ENCODE measurements at regions not wholly inside any gene's neighbourhood (a gene's known extent, or its start where the extent isn't known, plus 50 kb on each side); places are given as distances from the start of the nearest gene placed in this dataset.
"Not testable (repeated sequence)": the region's sequence is repeated elsewhere in the genome, so short reads cannot be mapped to it uniquely, and the experiment has no call there.

DNA sequence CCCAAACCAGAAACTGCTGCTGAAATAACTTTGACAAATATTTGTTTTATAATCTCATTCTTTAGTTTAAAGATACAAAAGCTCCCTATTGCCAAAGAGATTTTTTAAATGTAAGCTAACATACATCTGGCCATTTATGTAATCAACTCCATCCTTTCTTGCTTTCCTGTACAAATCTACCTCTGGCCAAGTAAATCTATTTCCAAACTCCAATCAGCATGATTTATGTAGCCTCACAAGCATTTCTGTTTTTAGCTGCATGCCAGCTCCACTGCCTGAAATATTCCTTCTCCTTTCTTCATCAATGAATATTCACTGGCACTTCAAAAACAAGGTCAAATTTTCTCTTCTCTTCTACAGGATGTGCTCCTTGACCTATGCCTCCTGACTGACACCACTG is 80.0 kb downstream of the SHOX2 start:
- no peak overlapping the region for H3K4me3 ChIP-seq (ENCODE audit: low read depth, low read length)
- TF ChIP-seq, protein P1, sequence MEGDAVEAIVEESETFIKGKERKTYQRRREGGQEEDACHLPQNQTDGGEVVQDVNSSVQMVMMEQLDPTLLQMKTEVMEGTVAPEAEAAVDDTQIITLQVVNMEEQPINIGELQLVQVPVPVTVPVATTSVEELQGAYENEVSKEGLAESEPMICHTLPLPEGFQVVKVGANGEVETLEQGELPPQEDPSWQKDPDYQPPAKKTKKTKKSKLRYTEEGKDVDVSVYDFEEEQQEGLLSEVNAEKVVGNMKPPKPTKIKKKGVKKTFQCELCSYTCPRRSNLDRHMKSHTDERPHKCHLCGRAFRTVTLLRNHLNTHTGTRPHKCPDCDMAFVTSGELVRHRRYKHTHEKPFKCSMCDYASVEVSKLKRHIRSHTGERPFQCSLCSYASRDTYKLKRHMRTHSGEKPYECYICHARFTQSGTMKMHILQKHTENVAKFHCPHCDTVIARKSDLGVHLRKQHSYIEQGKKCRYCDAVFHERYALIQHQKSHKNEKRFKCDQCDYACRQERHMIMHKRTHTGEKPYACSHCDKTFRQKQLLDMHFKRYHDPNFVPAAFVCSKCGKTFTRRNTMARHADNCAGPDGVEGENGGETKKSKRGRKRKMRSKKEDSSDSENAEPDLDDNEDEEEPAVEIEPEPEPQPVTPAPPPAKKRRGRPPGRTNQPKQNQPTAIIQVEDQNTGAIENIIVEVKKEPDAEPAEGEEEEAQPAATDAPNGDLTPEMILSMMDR (IDR thresholded peaks at IDR 0.05; ENCODE audit: borderline replicate concordance, insufficient read depth, low read depth, low read length): no peak

DNA sequence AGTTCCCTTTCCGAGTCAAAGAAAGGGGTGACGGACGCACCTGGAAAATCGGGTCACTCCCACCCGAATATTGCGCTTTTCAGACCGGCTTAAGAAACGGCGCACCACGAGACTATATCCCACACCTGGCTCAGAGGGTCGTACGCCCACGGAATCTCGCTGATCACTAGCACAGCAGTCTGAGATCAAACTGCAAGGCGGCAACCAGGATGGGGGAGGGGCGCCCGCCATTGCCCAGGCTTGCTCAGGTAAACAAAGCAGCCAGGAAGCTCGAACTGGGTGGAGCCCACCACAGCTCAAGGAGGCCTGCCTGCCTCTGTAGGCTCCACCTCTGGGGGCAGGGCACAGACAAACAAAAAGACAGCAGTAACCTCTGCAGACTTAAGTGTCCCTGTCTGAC is 86.3 kb downstream of the SHOX2 start:
- H3K4me3 ChIP-seq (ENCODE audit: low read depth, low read length): not testable (repeated sequence)

GRCh38 chr3:158018462-158018861 is 87.8 kb downstream of the SHOX2 start:
- no peak overlapping the region for H3K4me3 ChIP-seq (ENCODE audit: low read depth, low read length)
- TF ChIP-seq, protein P1 (IDR thresholded peaks at IDR 0.05; ENCODE audit: borderline replicate concordance, insufficient read depth, low read depth, low read length): no peak

DNA sequence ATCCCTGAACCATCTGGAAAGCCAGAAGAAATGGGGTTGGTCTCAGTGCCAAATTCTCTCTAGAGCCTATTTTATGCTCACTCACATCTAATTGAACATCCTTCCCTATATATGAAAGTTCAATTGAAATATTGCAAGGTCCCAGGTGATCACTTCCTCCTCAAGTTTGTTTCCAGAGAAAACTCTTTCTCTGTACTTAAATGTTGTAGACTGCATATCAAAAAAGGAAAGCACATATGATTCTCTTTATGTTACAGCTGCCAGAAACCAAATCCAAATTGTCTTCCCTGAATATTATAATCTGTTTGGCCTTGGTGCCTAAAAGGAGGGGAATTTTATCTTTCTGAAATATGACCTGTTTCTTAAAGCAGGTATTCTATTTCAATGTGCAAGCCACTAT is 93.3 kb downstream of the SHOX2 start:
- no peak overlapping the region for H3K4me3 ChIP-seq (ENCODE audit: low read depth, low read length)
- TF ChIP-seq, protein P1 (IDR thresholded peaks at IDR 0.05; ENCODE audit: borderline replicate concordance, insufficient read depth, low read depth, low read length): no peak

- H3K4me3 ChIP-seq (ENCODE audit: low read depth, low read length): no peak overlapping the region
- TF ChIP-seq, protein P1 (IDR thresholded peaks at IDR 0.05; ENCODE audit: borderline replicate concordance, insufficient read depth, low read depth, low read length): no peak
Measured at GRCh38 chr3:158005391-158006100, 100.7 kb downstream of the SHOX2 start.

DNA sequence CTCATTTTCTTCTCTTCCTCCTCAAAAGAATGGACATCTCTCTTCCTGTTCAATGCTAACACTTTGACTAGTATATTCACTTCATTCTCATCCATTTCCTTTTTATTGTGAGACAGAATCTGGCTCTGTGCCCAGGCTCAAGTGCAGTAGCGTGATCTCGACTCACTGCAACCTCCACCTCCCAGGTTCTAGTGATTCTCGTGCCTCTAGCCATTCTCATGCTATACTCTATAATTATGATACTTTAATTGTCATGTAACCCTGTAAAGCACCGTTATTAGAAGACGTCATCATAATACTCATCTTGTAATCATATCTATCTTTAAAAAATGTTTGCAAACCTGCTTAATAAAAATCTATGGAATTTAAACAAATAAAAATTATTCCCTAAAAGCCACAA is 107.0 kb downstream of the SHOX2 start:
- TF ChIP-seq, protein P1 (IDR thresholded peaks at IDR 0.05; ENCODE audit: borderline replicate concordance, insufficient read depth, low read depth, low read length): no peak
- H3K4me3 ChIP-seq (ENCODE audit: low read depth, low read length): no peak overlapping the region

- no peak overlapping the region for H3K4me3 ChIP-seq (ENCODE audit: low read depth, low read length)
- TF ChIP-seq, protein P1 (IDR thresholded peaks at IDR 0.05; ENCODE audit: borderline replicate concordance, insufficient read depth, low read depth, low read length): no peak
Measured at GRCh38 chr3:157982359-157982758, 123.9 kb downstream of the SHOX2 start.
